HEK293 (cell line): ENCODE measurements at regions not wholly inside any gene's neighbourhood (a gene's known extent, or its start where the extent isn't known, plus 50 kb on each side); places are given as distances from the start of the nearest gene placed in this dataset.

ENCODE experiments used
- CTCF ChIA-PET: fragments of 350-600 bp; formaldehyde crosslinking; extraction: SDS; loops from one replicate; lab custom pipeline; 2021; ENCODE audit warnings: antibody characterized with exemption; lab: Yijun Ruan, JAX
- POLR2A ChIA-PET: fragments of 300-600 bp; formaldehyde crosslinking; extraction: SDS; loops from one replicate; lab custom pipeline; 2020; ENCODE audit warnings: antibody characterized with exemption, inconsistent platforms; lab: Yijun Ruan, JAX
- H3K27ac ChIP-seq: fragments of 200-500 bp; sonication (Bioruptor generic); 2 replicates; pipeline ENCODE4 v1.5.1; 2014; ENCODE audit warnings: low read depth, low read length, control low read depth, inconsistent platforms; ENCODE audit errors: extremely low read depth
- H3K36me3 ChIP-seq, 2 experiments: fragments of 200-500 bp in 1 of 2; sonication (Bioruptor generic) in 1 of 2; 1 replicate in 1 of 2; 2 replicates in 1 of 2; pipeline ENCODE4 v1.5.1; 2014 to 2017; ENCODE audit warnings: inconsistent platforms in 2 of 2, low read length in 2 of 2; ENCODE audit not compliant: control insufficient read depth in 2 of 2, insufficient read depth in 1 of 2
- H3K4me1 ChIP-seq: fragments of 200-500 bp; sonication (Bioruptor generic); 2 replicates; pipeline ENCODE4 v1.5.1; 2014; ENCODE audit warnings: mild to moderate bottlenecking, low read length, inconsistent platforms; ENCODE audit not compliant: control insufficient read depth, insufficient read depth
- H3K4me3 ChIP-seq: 2 replicates; pipeline ENCODE4 v1.5.1; 2011; ENCODE audit warnings: low read depth, mild to moderate bottlenecking, control low read depth, low read length, moderate library complexity
- H3K9me3 ChIP-seq: fragments of 200-500 bp; sonication (Bioruptor generic); 2 replicates; pipeline ENCODE4 v1.5.1; 2014; ENCODE audit warnings: low read depth, low read length, inconsistent platforms; ENCODE audit not compliant: control insufficient read depth, insufficient read depth
- ELK4 ChIP-seq: IDR thresholded peaks from 2 replicates; pipeline ENCODE4 v1.6.1; 2011; ENCODE audit warnings: mild to moderate bottlenecking, low read depth, low read length, borderline replicate concordance
- OVOL3 ChIP-seq: fragments of 450-650 bp; formaldehyde crosslinking; IDR thresholded peaks from 2 replicates; pipeline ENCODE4 v1.5.1; 2016; ENCODE audit warnings: missing biosample characterization, missing genetic modification characterization
- PRDM2 ChIP-seq: fragments of 450-650 bp; formaldehyde crosslinking; IDR thresholded peaks from 2 replicates; pipeline ENCODE4 v1.5.1; 2016; ENCODE audit warnings: missing biosample characterization, missing genetic modification characterization, borderline replicate concordance
- WT1 ChIP-seq: fragments of 450-650 bp; formaldehyde crosslinking; IDR thresholded peaks from 2 replicates; pipeline ENCODE4 v1.5.1; 2016; ENCODE audit warnings: missing biosample characterization, missing genetic modification characterization
- ZFP41 ChIP-seq: fragments of 450-650 bp; formaldehyde crosslinking; IDR thresholded peaks from 2 replicates; pipeline ENCODE4 v1.5.1; 2016; ENCODE audit warnings: missing biosample characterization, missing genetic modification characterization, borderline replicate concordance
- ZNF140 ChIP-seq: fragments of 450-650 bp; formaldehyde crosslinking; IDR thresholded peaks from 2 replicates; pipeline ENCODE4 v1.5.1; 2016; ENCODE audit warnings: missing biosample characterization, missing genetic modification characterization
- ZNF2 ChIP-seq: fragments of 450-650 bp; formaldehyde crosslinking; IDR thresholded peaks from 2 replicates; pipeline ENCODE4 v1.5.1; 2016; ENCODE audit warnings: missing biosample characterization, missing genetic modification characterization
- ZNF202 ChIP-seq: fragments of 450-650 bp; formaldehyde crosslinking; IDR thresholded peaks from 2 replicates; pipeline ENCODE4 v1.5.1; 2016; ENCODE audit warnings: missing biosample characterization, missing genetic modification characterization, borderline replicate concordance
- ZNF280C ChIP-seq: fragments of 450-650 bp; formaldehyde crosslinking; IDR thresholded peaks from 2 replicates; pipeline ENCODE4 v1.5.1; 2016; ENCODE audit warnings: missing biosample characterization, missing genetic modification characterization
- ZNF354C ChIP-seq: fragments of 450-650 bp; formaldehyde crosslinking; IDR thresholded peaks from 2 replicates; pipeline ENCODE4 v1.5.1; 2016; ENCODE audit warnings: missing biosample characterization, missing genetic modification characterization, low read depth, borderline replicate concordance
- ZNF404 ChIP-seq: fragments of 450-650 bp; formaldehyde crosslinking; IDR thresholded peaks from 2 replicates; pipeline ENCODE4 v1.5.1; 2017; ENCODE audit warnings: missing biosample characterization, missing genetic modification characterization
- ZNF585B ChIP-seq: fragments of 450-650 bp; formaldehyde crosslinking; IDR thresholded peaks from 2 replicates; pipeline ENCODE4 v1.5.1; 2016; ENCODE audit warnings: missing biosample characterization, missing genetic modification characterization
- ZNF621 ChIP-seq: fragments of 450-650 bp; formaldehyde crosslinking; IDR thresholded peaks from 2 replicates; pipeline ENCODE4 v1.5.1; 2017; ENCODE audit warnings: missing biosample characterization, missing genetic modification characterization
- ZNF704 ChIP-seq: fragments of 450-650 bp; formaldehyde crosslinking; IDR thresholded peaks from 2 replicates; pipeline ENCODE4 v1.5.1; 2016; ENCODE audit warnings: missing biosample characterization, missing genetic modification characterization
- ZNF707 ChIP-seq: fragments of 450-650 bp; formaldehyde crosslinking; IDR thresholded peaks from 2 replicates; pipeline ENCODE4 v1.5.1; 2016; ENCODE audit warnings: missing biosample characterization, missing genetic modification characterization

GRCh38 chr12:125305231-125305630 is 240.0 kb downstream of the AACS start:
- ChIA-PET POLR2A (no interaction called here), CTCF (interaction anchor here (1.0 to 1.3 kb wide), 2 partner anchors 26 to 122 kb away, joined by 3 to 4 read pairs; no protein-coding TSS in a partner anchor)
- Histone ChIP-seq H3K9me3 (no peaks in the 10 kb centered on the region), H3K27ac (no peak overlapping the region), H3K4me3 (no peak overlapping the region), H3K4me1 (no peaks in the 10 kb centered on the region), H3K36me3 (no peaks in the 10 kb centered on the region)
- no peak for TF ChIP-seq ZFP41 (tag by site-specific recombination)
- no peak for TF ChIP-seq ZNF404
- no peak for TF ChIP-seq ZNF354C (tag by site-specific recombination)
- no peak for TF ChIP-seq ELK4
- no peak for TF ChIP-seq ZNF2 (tag by site-specific recombination)
- no peak for TF ChIP-seq ZNF202
- TF ChIP-seq ZNF280C (tag by site-specific recombination), result no peak
- no peak for TF ChIP-seq WT1
- TF ChIP-seq PRDM2 (tag by site-specific recombination), result no peak
- TF ChIP-seq OVOL3 (tag by site-specific recombination), result no peak
- TF ChIP-seq ZNF621 (tag by site-specific recombination), result no peak
- no peak for TF ChIP-seq ZNF585B (tag by site-specific recombination)
- TF ChIP-seq ZNF707 (tag by site-specific recombination), result no peak

GRCh38 chr12:125310461-125310860 is 245.2 kb downstream of the AACS start:
- Histone ChIP-seq H3K4me3 (no peak overlapping the region), H3K36me3 (no peaks in the 10 kb centered on the region), H3K9me3 (no peaks in the 10 kb centered on the region)
- no peak for TF ChIP-seq ZNF704 (tag by site-specific recombination)
- TF ChIP-seq ZNF140 (tag by site-specific recombination), result no peak
- TF ChIP-seq, all 188 proteins: peak for 0
- ChIA-PET POLR2A (no interaction called here), CTCF (no interaction called here)
- H3K4me1 ChIP-seq, result no peaks in the 10 kb centered on the region
- H3K27ac ChIP-seq, result no peak overlapping the region
